GM12891 (cell line): ENCODE measurements at regions not wholly inside any gene's neighbourhood (a gene's known extent, or its start where the extent isn't known, plus 50 kb on each side); places are given as distances from the start of the nearest gene placed in this dataset.

Experiments used
- POLR2A ChIP-seq: IDR thresholded peaks from 2 replicates; pipeline ENCODE4 v1.6.1; 2011; ENCODE audit warnings: low read depth, low read length, control low read depth
- POLR2AphosphoS5 ChIP-seq: IDR thresholded peaks from 2 replicates; pipeline ENCODE4 v1.6.1; 2011; ENCODE audit warnings: low read depth, low read length, control low read depth
- SPI1 ChIP-seq: IDR thresholded peaks from 2 replicates; pipeline ENCODE4 v1.6.1; 2011; ENCODE audit warnings: low read depth, low read length, control low read depth
- TAF1 ChIP-seq: IDR thresholded peaks from 2 replicates; pipeline ENCODE4 v1.6.1; 2011; ENCODE audit warnings: low read depth, low read length, control low read depth

GRCh38 chr20:51953731-51954340 is 151.5 kb upstream of the SALL4 start:
- TF ChIP-seq POLR2A (no peak), POLR2AphosphoS5 (no peak), TAF1 (no peak), SPI1 (no peak)
